ENCODE measurements at regions not wholly inside any gene's neighbourhood (a gene's known extent, or its start where the extent isn't known, plus 50 kb on each side); places are given as distances from the start of the nearest gene placed in this dataset.

GRCh38 chr19:31510635-31511034 is 161.4 kb upstream of the TSHZ3 start:
- no peaks in the 10 kb centered on the region for H3K36me3 ChIP-seq (ENCODE audit: control insufficient read depth in 2 of 4, insufficient read depth in 4 of 4, low read length in 3 of 4)
- no peak overlapping the region for H2BK12ac ChIP-seq (ENCODE audit: low read depth, low read length)
- no peaks in the 10 kb centered on the region for H3K23me2 ChIP-seq (ENCODE audit: low read depth, low read length)
- no peak overlapping the region for H3K4me2 ChIP-seq (ENCODE audit: insufficient read depth in 1 of 2, low read depth in 2 of 2, low read length in 2 of 2)
- H4K5ac ChIP-seq (ENCODE audit: insufficient read length, low read depth, low read length) = no peak overlapping the region
- no peak for TF ChIP-seq ATF3 (IDR thresholded peaks at IDR 0.05; ENCODE audit: insufficient read depth, low read depth, low read length)
- H4K20me1 ChIP-seq (replicated peaks in 1 of 2; ENCODE audit: control insufficient read depth in 1 of 2, insufficient read depth in 2 of 2, low read length in 2 of 2) = no peaks in the 10 kb centered on the region
- FAIRE-seq (no peak), DNase-seq (ENCODE audit: low read depth in 1 of 2, low spot score in 2 of 2) (no peak)
- H3K14ac ChIP-seq (ENCODE audit: insufficient read length) = no peak overlapping the region
- H3K4me1 ChIP-seq (replicated peaks in 1 of 4; ENCODE audit: control insufficient read depth in 3 of 4, insufficient read depth in 4 of 4, low read length in 3 of 4) = no peaks in the 10 kb centered on the region
- H3K79me2 ChIP-seq (ENCODE audit: control insufficient read depth in 1 of 2, insufficient read depth in 2 of 2, low read length in 2 of 2) = no peaks in the 10 kb centered on the region
- H3K27ac ChIP-seq (ENCODE audit: low read depth, low read length) = no peak overlapping the region
- H2BK5ac ChIP-seq (ENCODE audit: low read depth, low read length) = no peak overlapping the region
- H2BK15ac ChIP-seq (ENCODE audit: low read length) = no peak overlapping the region
- no peaks in the 10 kb centered on the region for H3K27me3 ChIP-seq (replicated peaks in 1 of 4; ENCODE audit: control insufficient read depth in 3 of 4, extremely low read depth in 1 of 4, insufficient read depth in 3 of 4, low read length in 3 of 4)
- H2AK5ac ChIP-seq (ENCODE audit: low read depth, low read length) = no peak overlapping the region
- H3K9ac ChIP-seq (replicated peaks in 1 of 4; ENCODE audit: extremely low read depth in 1 of 4, low read depth in 3 of 4, low read length in 3 of 4) = no peak overlapping the region
- 90% methylated on average over 10 of the region's 10 CpGs; no CpG with 5 or more reads in 1 of the 2 experiments for WGBS, 2 experiments (ENCODE audit: extremely low coverage in 1 of 2, insufficient coverage in 1 of 2, insufficient read length in 1 of 2, insufficient replicate concordance in 2 of 2, low coverage in 1 of 2, low lambda C conversion rate in 2 of 2, missing lambda C conversion rate in 1 of 2)
- H3K4ac ChIP-seq (replicated peaks; ENCODE audit: insufficient read length, low read depth, low read length) = no peak overlapping the region
- H3K4me3 ChIP-seq (ENCODE audit: extremely low read depth in 1 of 4, insufficient read depth in 2 of 4, low read depth in 3 of 4, low read length in 4 of 4) = no peak overlapping the region
- no peaks in the 10 kb centered on the region for H3K79me1 ChIP-seq (ENCODE audit: low read depth, low read length)
- H3K23ac ChIP-seq (ENCODE audit: insufficient read length) = no peak overlapping the region
- CTCF ChIA-PET (ENCODE audit: partially characterized antibody) = interaction anchor here (1.1 to 1.9 kb wide), 3 partner anchors 9 to 155 kb away, joined by 3 to 4 read pairs (median 3); no protein-coding TSS in a partner anchor
- H3K9me3 ChIP-seq (ENCODE audit: insufficient read depth in 2 of 2, low read depth in 1 of 2, low read length in 1 of 2) = no peaks in the 10 kb centered on the region
- no peak overlapping the region for H2AFZ ChIP-seq (ENCODE audit: low read length)
- H2BK20ac ChIP-seq (ENCODE audit: low read length) = no peak overlapping the region; the same call in 1 of the 2 replicates
- H4K91ac ChIP-seq (replicated peaks; ENCODE audit: insufficient read length, low read length) = no peak overlapping the region
- H2BK120ac ChIP-seq (replicated peaks; ENCODE audit: low read depth, low read length) = no peak overlapping the region
- POLR2A ChIA-PET (ENCODE audit: partially characterized antibody) = interaction anchor here (1.0 kb wide), 1 partner anchor 112 kb away, joined by 3 read pairs; no protein-coding TSS in a partner anchor
- no peak overlapping the region for H4K8ac ChIP-seq (ENCODE audit: extremely low read depth, insufficient read depth, low read length)
- no peak overlapping the region for H3K56ac ChIP-seq (replicated peaks; ENCODE audit: insufficient read length, low read depth, low read length)
- H3K18ac ChIP-seq (ENCODE audit: extremely low read depth, low read length) = no peak overlapping the region
